Stomach (tissue), 4 donors: ENCODE measurements at regions not wholly inside any gene's neighbourhood (a gene's known extent, or its start where the extent isn't known, plus 50 kb on each side); places are given as distances from the start of the nearest gene placed in this dataset.

Experiments
- CTCF ChIP-seq, 7 experiments: fragments of 450-650 bp in 4 of 7; fragments of 200-600 bp in 3 of 7; sonication (generic) in 3 of 7; IDR thresholded peaks; one replicate each; pipeline ENCODE4 v1.5.1; 2016 to 2019; ENCODE audit warnings: antibody characterized with exemption in 7 of 7, control low read depth in 2 of 7, mild to moderate bottlenecking in 1 of 7
- POLR2A ChIP-seq, 4 donors: fragments of 450-650 bp; IDR thresholded peaks; one replicate each; pipeline ENCODE4 v1.6.1; 2016; ENCODE audit warnings: antibody characterized with exemption in 4 of 4, control low read depth in 2 of 4, mild to moderate bottlenecking in 1 of 4, moderate library complexity in 1 of 4
- POLR2AphosphoS5 ChIP-seq, 3 donors: sonication (generic); formaldehyde crosslinking; IDR thresholded peaks; one replicate each; pipeline ENCODE4 v1.6.1; 2016; ENCODE audit warnings: antibody characterized with exemption in 3 of 3

- TF ChIP-seq CTCF (IDR thresholded peaks at IDR 0.05) (no peak), POLR2A (IDR thresholded peaks at IDR 0.05) (no peak), POLR2AphosphoS5 (IDR thresholded peaks at IDR 0.05) (no peak)
Observed at GRCh38 chr2:137836671-137837070, 127.6 kb upstream of the HNMT start.
